ENCODE measurements at regions not wholly inside any gene's neighbourhood (a gene's known extent, or its start where the extent isn't known, plus 50 kb on each side); places are given as distances from the start of the nearest gene placed in this dataset.

DNA sequence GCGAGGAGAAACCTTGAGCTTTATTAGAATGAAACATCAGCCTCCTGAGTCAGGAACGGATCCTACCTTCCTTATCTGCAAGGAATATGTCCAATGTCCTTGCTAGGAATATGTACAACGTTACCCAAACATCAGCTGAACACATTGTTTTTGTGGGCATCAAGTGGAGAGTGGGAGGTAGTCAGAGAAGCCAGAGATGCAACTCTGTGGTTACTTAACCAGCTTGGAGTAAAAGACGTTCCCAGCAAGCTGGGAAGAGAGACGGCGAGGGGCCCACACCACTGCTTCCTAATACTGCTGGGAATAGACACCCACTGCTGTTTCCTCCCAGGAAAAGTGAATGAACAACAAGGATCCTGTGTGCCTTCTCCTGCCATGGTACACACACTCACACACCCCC, 64.3 kb downstream of the PABIR2 start:
- Histone ChIP-seq H3K27me3 (no peaks in the 10 kb centered on the region), H3K27ac (no peak overlapping the region), H3K9me3 (no peaks in the 10 kb centered on the region), H3K36me3 (no peaks in the 10 kb centered on the region), H3K4me1 (peaks cover 0 to 30% (median 3%) of the 10 kb centered on the region in 3 donors), H3K4me3 (no peak overlapping the region)
- WGBS, 2 donors (ENCODE audit: low coverage in 1 of 2), result 82 to 95% methylated on average over 4 to 6 of the region's 6 CpGs
- ATAC-seq, result no peak
- TF ChIP-seq, protein P1, sequence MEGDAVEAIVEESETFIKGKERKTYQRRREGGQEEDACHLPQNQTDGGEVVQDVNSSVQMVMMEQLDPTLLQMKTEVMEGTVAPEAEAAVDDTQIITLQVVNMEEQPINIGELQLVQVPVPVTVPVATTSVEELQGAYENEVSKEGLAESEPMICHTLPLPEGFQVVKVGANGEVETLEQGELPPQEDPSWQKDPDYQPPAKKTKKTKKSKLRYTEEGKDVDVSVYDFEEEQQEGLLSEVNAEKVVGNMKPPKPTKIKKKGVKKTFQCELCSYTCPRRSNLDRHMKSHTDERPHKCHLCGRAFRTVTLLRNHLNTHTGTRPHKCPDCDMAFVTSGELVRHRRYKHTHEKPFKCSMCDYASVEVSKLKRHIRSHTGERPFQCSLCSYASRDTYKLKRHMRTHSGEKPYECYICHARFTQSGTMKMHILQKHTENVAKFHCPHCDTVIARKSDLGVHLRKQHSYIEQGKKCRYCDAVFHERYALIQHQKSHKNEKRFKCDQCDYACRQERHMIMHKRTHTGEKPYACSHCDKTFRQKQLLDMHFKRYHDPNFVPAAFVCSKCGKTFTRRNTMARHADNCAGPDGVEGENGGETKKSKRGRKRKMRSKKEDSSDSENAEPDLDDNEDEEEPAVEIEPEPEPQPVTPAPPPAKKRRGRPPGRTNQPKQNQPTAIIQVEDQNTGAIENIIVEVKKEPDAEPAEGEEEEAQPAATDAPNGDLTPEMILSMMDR (IDR thresholded peaks at IDR 0.05), result no peak
- no peak for TF ChIP-seq POLR2AphosphoS5 (IDR thresholded peaks at IDR 0.05)
- no peak for TF ChIP-seq POLR2A (IDR thresholded peaks at IDR 0.05)
- no peak for TF ChIP-seq EP300 (IDR thresholded peaks at IDR 0.05)

GRCh38 chrX:134732152-134732551, 64.9 kb downstream of the PABIR2 start:
- WGBS, 2 donors (ENCODE audit: low coverage in 1 of 2), result 65 to 86% methylated on average over 1 to 2 of the region's 3 CpGs
- Histone ChIP-seq H3K27ac (no peak overlapping the region), H3K4me3 (no peak overlapping the region), H3K27me3 (no peaks in the 10 kb centered on the region), H3K4me1 (peaks cover 0 to 25% (median 0%) of the 10 kb centered on the region in 3 donors), H3K36me3 (no peaks in the 10 kb centered on the region), H3K9me3 (no peaks in the 10 kb centered on the region)
- TF ChIP-seq POLR2AphosphoS5 (IDR thresholded peaks at IDR 0.05), result no peak
- no peak for TF ChIP-seq EP300 (IDR thresholded peaks at IDR 0.05)
- TF ChIP-seq, protein P1 (IDR thresholded peaks at IDR 0.05), result no peak
- TF ChIP-seq POLR2A (IDR thresholded peaks at IDR 0.05), result no peak
- no peak for ATAC-seq

DNA sequence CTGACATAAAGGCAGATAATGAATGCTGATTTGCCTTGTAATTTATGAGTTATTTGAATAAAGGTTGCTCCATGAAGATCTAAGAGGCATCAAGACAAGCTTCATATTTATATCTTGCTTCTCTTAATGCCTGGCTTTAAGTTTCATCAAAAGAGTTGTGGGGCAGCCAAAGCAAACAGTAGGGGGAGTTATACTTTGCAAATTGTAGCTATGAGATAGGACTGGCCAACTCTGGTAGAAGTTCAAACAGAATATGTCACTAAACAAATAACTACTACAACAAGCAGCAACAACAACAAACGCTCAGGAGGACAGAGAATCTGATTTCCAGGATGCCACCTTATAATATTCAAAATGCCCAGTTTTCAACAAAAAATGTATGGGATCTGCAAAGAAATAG, 69.1 kb upstream of the PLAC1 start:
- no peak for ATAC-seq
- Histone ChIP-seq H3K4me3 (no peak overlapping the region), H3K27ac (no peak overlapping the region), H3K9me3 (no peaks in the 10 kb centered on the region), H3K4me1 (no peaks in the 10 kb centered on the region), H3K27me3 (no peaks in the 10 kb centered on the region), H3K36me3 (no peaks in the 10 kb centered on the region)
- 88% methylated on average over 1 of the region's 1 CpG; no CpG with 5 or more reads in 1 of the 2 donors for WGBS, 2 donors (ENCODE audit: low coverage in 1 of 2)
- no peak for TF ChIP-seq EP300 (IDR thresholded peaks at IDR 0.05)
- TF ChIP-seq, protein P1 (IDR thresholded peaks at IDR 0.05), result no peak
- TF ChIP-seq POLR2AphosphoS5 (IDR thresholded peaks at IDR 0.05), result no peak
- no peak for TF ChIP-seq POLR2A (IDR thresholded peaks at IDR 0.05)

GRCh38 chrX:134725103-134725690, 66.9 kb upstream of the PLAC1 start:
- Histone ChIP-seq H3K4me1 (no peaks in the 10 kb centered on the region), H3K9me3 (no peaks in the 10 kb centered on the region), H3K4me3 (no peak overlapping the region), H3K27ac (no peak overlapping the region), H3K27me3 (no peaks in the 10 kb centered on the region), H3K36me3 (no peaks in the 10 kb centered on the region)
- ATAC-seq, result no peak
- WGBS, 2 donors (ENCODE audit: low coverage in 1 of 2), result 84 to 100% methylated on average over 1 to 3 of the region's 4 CpGs
- TF ChIP-seq POLR2A (IDR thresholded peaks at IDR 0.05), result no peak
- TF ChIP-seq POLR2AphosphoS5 (IDR thresholded peaks at IDR 0.05), result no peak
- no peak for TF ChIP-seq EP300 (IDR thresholded peaks at IDR 0.05)

DNA sequence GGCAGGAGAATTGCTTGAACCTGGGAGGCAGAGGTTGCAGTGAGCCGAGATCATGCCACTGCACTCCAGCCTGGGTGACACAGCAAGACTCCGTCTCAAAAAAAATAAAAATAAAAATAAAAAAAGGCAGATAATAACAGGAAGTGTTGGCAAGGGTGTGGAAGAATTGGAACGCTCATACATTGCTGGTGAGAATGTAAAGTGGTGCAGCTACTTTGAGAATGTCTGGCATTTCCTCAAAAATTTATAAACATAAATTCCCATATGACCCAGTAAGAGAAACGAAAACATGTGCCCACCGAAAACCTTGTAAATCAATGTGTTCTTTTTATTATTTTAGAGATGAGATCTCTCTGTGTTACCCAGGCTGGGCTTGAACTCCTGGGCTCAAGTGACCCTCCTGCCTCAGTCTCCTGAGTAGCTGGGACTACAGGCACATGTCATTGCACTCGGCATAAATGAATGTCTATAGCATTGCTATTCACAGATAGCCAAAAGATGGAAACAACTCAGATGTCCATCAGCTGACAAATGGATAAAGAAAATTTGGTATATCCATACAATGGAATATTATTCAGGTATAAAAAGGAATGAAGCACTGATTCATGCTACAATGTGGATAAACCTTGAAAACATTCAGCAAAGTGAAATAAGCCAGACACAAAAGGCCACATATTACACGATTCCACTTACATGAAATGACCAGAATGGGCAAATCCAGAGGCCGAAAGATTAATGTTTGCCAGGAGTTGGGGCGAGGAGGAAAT, 63.7 kb upstream of the PLAC1 start:
- Histone ChIP-seq H3K9me3 (no peaks in the 10 kb centered on the region), H3K27ac (no peak overlapping the region), H3K4me1 (no peaks in the 10 kb centered on the region), H3K4me3 (no peak overlapping the region), H3K36me3 (no peaks in the 10 kb centered on the region), H3K27me3 (no peaks in the 10 kb centered on the region)
- no peak for ATAC-seq
- TF ChIP-seq, protein P1 (IDR thresholded peaks at IDR 0.05), result no peak
- TF ChIP-seq POLR2AphosphoS5 (IDR thresholded peaks at IDR 0.05), result no peak
- WGBS, 2 donors (ENCODE audit: low coverage in 1 of 2), result 77 to 88% methylated on average over 6 to 8 of the region's 9 CpGs
